ENCODE measurements at regions not wholly inside any gene's neighbourhood (a gene's known extent, or its start where the extent isn't known, plus 50 kb on each side); places are given as distances from the start of the nearest gene placed in this dataset.
A peak's percentile ranks its signal among the peaks of the same experiment; 100 is the strongest.

DNA sequence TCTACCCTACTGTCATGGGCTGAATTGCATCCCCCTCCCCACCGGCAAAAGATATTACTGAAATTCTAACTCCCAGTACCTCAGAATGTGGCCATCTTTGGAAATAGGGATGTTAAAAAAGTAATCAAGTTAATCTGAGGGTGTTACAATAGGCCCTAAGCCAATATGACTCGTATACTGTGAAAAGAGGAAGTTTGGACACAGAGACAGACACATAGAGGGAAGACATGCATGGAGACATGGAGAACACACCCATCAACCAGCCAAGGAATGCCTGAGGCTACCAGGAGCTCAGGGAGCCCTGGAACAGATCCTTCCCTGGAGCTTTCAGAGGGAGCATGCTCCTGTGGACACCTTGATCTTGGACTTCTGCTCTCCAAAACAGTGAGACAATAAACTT lies 138.2 kb upstream of the ADO start:
- DNase-seq (ENCODE audit: low spot score in 2 of 2) (no peak), ATAC-seq (replicated peaks; ENCODE audit: extremely low read depth, poor library complexity, severe bottlenecking) (no peak)
- H3K9me3 Mint-ChIP-seq, result no peaks in the 10 kb centered on the region
- H3K4me3 Mint-ChIP-seq, result no peak overlapping the region
- no peaks in the 10 kb centered on the region for H3K27me3 Mint-ChIP-seq
- no peak overlapping the region for H3K27ac Mint-ChIP-seq (ENCODE audit: low read depth)
- peaks cover 37% of the 10 kb centered on the region for H3K4me1 Mint-ChIP-seq
- no peaks in the 10 kb centered on the region for H3K36me3 Mint-ChIP-seq (ENCODE audit: insufficient read depth)

DNA sequence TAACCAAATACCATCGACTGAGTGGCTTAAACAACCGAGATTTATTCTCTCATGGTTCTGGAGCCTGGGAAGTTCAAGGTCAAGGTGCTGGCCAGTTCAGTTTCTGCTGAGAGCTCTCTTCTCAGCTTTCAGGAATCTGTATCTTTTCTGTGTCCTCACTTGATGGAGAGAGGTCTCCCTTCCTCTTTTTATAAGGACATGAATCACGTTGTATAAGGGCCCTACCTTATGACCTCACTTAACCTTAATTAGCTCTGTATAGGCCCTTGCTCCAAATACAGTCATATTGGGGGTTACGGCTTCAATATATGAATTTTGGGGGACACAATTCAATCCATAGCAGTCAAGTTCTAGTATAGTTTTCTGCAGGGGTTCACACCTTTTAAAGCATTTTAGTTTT lies 135.2 kb upstream of the ADO start:
- peak overlapping the region; percentile 85 for H3K27ac Mint-ChIP-seq (ENCODE audit: low read depth)
- no peak for ATAC-seq (replicated peaks; ENCODE audit: extremely low read depth, poor library complexity, severe bottlenecking)
- peaks cover 41% of the 10 kb centered on the region for H3K4me1 Mint-ChIP-seq
- H3K36me3 Mint-ChIP-seq (ENCODE audit: insufficient read depth), result no peaks in the 10 kb centered on the region
- H3K4me3 Mint-ChIP-seq, result no peak overlapping the region
- no peak for DNase-seq (ENCODE audit: low spot score in 2 of 2)
- no peaks in the 10 kb centered on the region for H3K27me3 Mint-ChIP-seq
- no peaks in the 10 kb centered on the region for H3K9me3 Mint-ChIP-seq

DNA sequence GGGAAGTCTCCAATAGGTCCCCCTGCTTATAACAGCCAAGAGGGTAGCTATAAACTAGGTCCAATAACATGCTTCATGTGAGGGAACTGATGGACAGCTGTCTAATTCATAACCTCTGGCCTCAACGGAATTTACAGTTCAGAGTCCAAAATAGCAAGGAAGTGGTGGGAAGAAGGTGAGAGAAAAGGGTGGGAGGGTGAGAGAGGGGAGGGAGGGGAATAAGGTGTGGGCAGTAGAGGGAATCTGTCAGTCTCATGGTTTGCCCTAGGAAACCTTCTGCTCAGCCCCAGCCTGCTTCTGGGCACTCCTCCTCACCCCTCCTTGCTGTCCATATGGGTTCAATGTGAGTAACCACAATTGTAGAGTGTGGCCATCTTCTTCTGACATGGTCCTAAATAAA lies 133.4 kb upstream of the ADO start:
- H3K4me1 Mint-ChIP-seq, result peaks cover 41% of the 10 kb centered on the region
- no peak overlapping the region for H3K4me3 Mint-ChIP-seq
- no peaks in the 10 kb centered on the region for H3K27me3 Mint-ChIP-seq
- H3K27ac Mint-ChIP-seq (ENCODE audit: low read depth), result no peak overlapping the region
- H3K9me3 Mint-ChIP-seq, result no peaks in the 10 kb centered on the region
- H3K36me3 Mint-ChIP-seq (ENCODE audit: insufficient read depth), result no peaks in the 10 kb centered on the region
- ATAC-seq (replicated peaks; ENCODE audit: extremely low read depth, poor library complexity, severe bottlenecking) (no peak), DNase-seq (ENCODE audit: low spot score in 2 of 2) (no peak)

DNA sequence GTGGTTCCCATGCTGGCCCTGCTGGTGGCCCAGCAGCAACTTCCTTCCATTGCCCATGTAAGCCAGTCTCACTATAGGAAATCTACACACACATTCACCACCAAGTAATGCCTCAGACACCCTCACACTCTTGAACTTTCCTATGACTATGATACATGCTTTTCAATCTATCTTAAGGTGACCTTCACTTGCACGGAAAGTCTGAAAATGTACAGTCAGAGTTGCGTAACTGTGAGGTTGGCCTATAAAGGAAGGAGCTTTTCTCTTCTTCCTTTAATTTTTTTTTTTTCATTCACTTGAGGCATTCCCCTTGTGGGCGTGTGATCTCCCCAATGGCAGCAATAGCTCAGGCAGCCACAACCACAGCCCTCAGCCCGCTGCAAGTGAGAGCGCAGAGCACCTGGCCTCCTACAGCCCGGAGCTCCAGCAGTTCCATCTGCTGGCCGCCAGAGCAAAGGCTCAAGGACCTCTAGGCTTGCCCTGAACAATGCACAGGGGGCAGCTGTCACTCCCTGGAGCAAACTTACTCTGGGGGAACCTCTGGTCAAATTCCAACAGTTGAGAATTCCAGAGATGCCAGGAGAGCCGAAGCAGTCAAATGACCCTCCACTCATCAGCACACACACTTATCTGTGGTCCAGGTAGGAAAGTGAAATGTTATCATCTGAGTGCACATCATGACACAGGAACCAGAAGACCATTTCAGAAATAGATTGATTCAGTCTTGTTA lies 123.1 kb upstream of the ADO start:
- peaks cover 6% of the 10 kb centered on the region for H3K36me3 Mint-ChIP-seq (ENCODE audit: insufficient read depth)
- DNase-seq (ENCODE audit: low spot score in 2 of 2), result peak in 1 of 2 donors; percentile 49
- H3K27me3 Mint-ChIP-seq, result no peaks in the 10 kb centered on the region
- no peaks in the 10 kb centered on the region for H3K9me3 Mint-ChIP-seq
- H3K27ac Mint-ChIP-seq (ENCODE audit: low read depth), result no peak overlapping the region
- H3K4me1 Mint-ChIP-seq, result peaks cover 23% of the 10 kb centered on the region
- H3K4me3 Mint-ChIP-seq, result peak overlapping the region; percentile 4
- ATAC-seq (replicated peaks; ENCODE audit: extremely low read depth, poor library complexity, severe bottlenecking), result peak; percentile 96

- no peak for ATAC-seq (replicated peaks; ENCODE audit: extremely low read depth, poor library complexity, severe bottlenecking)
Observed at GRCh38 chr10:62684911-62685310, 119.6 kb upstream of the ADO start.

GRCh38 chr10:62687230-62687748 lies 117.2 kb upstream of the ADO start:
- H3K36me3 Mint-ChIP-seq (ENCODE audit: insufficient read depth), result peaks cover 3% of the 10 kb centered on the region
- no peak overlapping the region for H3K4me3 Mint-ChIP-seq
- no peaks in the 10 kb centered on the region for H3K9me3 Mint-ChIP-seq
- no peak for DNase-seq (ENCODE audit: low spot score in 2 of 2)
- no peaks in the 10 kb centered on the region for H3K27me3 Mint-ChIP-seq
- H3K27ac Mint-ChIP-seq (ENCODE audit: low read depth), result peak overlapping the region; percentile 44
- no peak for ATAC-seq (replicated peaks; ENCODE audit: extremely low read depth, poor library complexity, severe bottlenecking)
- peaks cover 36% of the 10 kb centered on the region for H3K4me1 Mint-ChIP-seq

More at GRCh38 chr10:62684911-62685310, 119.6 kb upstream of the ADO start:
- no peak for DNase-seq (ENCODE audit: low spot score in 2 of 2)
- peaks cover 9% of the 10 kb centered on the region for H3K36me3 Mint-ChIP-seq (ENCODE audit: insufficient read depth)
- H3K4me3 Mint-ChIP-seq, result no peak overlapping the region
- H3K27me3 Mint-ChIP-seq, result no peaks in the 10 kb centered on the region
- no peaks in the 10 kb centered on the region for H3K9me3 Mint-ChIP-seq
- H3K27ac Mint-ChIP-seq (ENCODE audit: low read depth), result no peak overlapping the region
- peaks cover 31% of the 10 kb centered on the region for H3K4me1 Mint-ChIP-seq

GRCh38 chr10:62688971-62689700 lies 115.4 kb upstream of the ADO start:
- Mint-ChIP-seq H3K4me3 (peak overlapping the region; percentile 74), H3K9me3 (no peaks in the 10 kb centered on the region), H3K27ac (ENCODE audit: low read depth) (peak overlapping the region; percentile 94), H3K27me3 (no peaks in the 10 kb centered on the region), H3K4me1 (peaks cover 46% of the 10 kb centered on the region), H3K36me3 (ENCODE audit: insufficient read depth) (peaks cover 3% of the 10 kb centered on the region)
- ATAC-seq (replicated peaks; ENCODE audit: extremely low read depth, poor library complexity, severe bottlenecking) (no peak), DNase-seq (ENCODE audit: low spot score in 2 of 2) (no peak)

DNA sequence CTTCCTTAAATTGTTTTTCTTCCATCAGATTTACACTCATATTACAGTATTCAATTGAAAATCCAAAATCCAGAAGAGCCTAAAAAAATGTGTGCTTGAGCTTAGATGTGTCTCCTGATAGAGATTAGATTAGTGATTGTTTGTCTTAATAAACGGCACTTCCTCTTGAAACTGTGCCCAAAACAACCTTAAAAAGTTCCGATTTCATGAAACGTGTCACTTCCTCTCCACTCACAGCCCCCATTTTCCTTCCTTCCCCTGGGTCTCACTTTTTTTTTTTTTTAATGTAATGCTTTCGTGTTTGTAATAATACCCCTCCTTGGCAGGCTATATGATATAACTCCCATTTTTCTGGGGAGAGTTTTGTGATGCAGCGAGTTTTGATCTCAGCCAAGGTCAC lies 114.8 kb upstream of the ADO start:
- ATAC-seq (replicated peaks; ENCODE audit: extremely low read depth, poor library complexity, severe bottlenecking) (peak; percentile 63), DNase-seq (ENCODE audit: low spot score in 2 of 2) (no peak)
- Mint-ChIP-seq H3K36me3 (ENCODE audit: insufficient read depth) (peaks cover 5% of the 10 kb centered on the region), H3K4me3 (peak overlapping the region; percentile 74), H3K27ac (ENCODE audit: low read depth) (peak overlapping the region; percentile 94), H3K9me3 (no peaks in the 10 kb centered on the region), H3K4me1 (peaks cover 52% of the 10 kb centered on the region), H3K27me3 (no peaks in the 10 kb centered on the region)

GRCh38 chr10:62690703-62691102 lies 113.8 kb upstream of the ADO start:
- no peak for DNase-seq (ENCODE audit: low spot score in 2 of 2)
- H3K9me3 Mint-ChIP-seq, result no peaks in the 10 kb centered on the region
- H3K36me3 Mint-ChIP-seq (ENCODE audit: insufficient read depth), result peaks cover 6% of the 10 kb centered on the region
- peak overlapping the region; percentile 94 for H3K27ac Mint-ChIP-seq (ENCODE audit: low read depth)
- H3K4me1 Mint-ChIP-seq, result peaks cover 59% of the 10 kb centered on the region
- peak; percentile 52 for ATAC-seq (replicated peaks; ENCODE audit: extremely low read depth, poor library complexity, severe bottlenecking)
- peak overlapping the region; percentile 74 for H3K4me3 Mint-ChIP-seq
- no peaks in the 10 kb centered on the region for H3K27me3 Mint-ChIP-seq

- peak overlapping the region; percentile 94 for H3K27ac Mint-ChIP-seq (ENCODE audit: low read depth)
- H3K9me3 Mint-ChIP-seq, result no peaks in the 10 kb centered on the region
- peak overlapping the region; percentile 30 for H3K4me3 Mint-ChIP-seq
- ATAC-seq (replicated peaks; ENCODE audit: extremely low read depth, poor library complexity, severe bottlenecking) (no peak), DNase-seq (ENCODE audit: low spot score in 2 of 2) (no peak)
- H3K36me3 Mint-ChIP-seq (ENCODE audit: insufficient read depth), result peaks cover 6% of the 10 kb centered on the region
- H3K27me3 Mint-ChIP-seq, result no peaks in the 10 kb centered on the region
- peaks cover 63% of the 10 kb centered on the region for H3K4me1 Mint-ChIP-seq
Observed at GRCh38 chr10:62691336-62691735, 113.2 kb upstream of the ADO start.

DNA sequence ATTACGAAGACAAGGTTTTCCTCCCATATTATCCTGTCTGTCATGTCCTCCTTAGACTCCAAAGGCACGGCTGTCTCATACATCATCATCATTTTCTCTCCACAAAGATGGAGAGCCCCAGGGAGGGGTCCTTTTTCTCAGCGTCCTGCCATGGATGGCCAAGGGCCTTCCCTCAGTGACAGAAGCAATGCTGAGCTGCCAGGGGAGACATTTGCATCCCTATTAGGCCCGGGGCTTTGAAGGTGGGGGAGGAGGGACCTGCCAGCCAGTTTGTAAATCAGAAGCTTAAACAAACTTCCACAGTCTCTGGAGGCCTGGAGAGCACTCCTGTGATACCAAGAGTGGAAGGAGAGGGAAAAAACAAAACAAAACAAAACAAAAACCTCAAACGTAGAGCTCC lies 112.4 kb upstream of the ADO start:
- Mint-ChIP-seq H3K4me3 (peak overlapping the region; percentile 30), H3K9me3 (no peaks in the 10 kb centered on the region), H3K4me1 (peaks cover 70% of the 10 kb centered on the region), H3K27ac (ENCODE audit: low read depth) (peak overlapping the region; percentile 94), H3K27me3 (no peaks in the 10 kb centered on the region), H3K36me3 (ENCODE audit: insufficient read depth) (peaks cover 6% of the 10 kb centered on the region)
- DNase-seq (ENCODE audit: low spot score in 2 of 2) (no peak), ATAC-seq (replicated peaks; ENCODE audit: extremely low read depth, poor library complexity, severe bottlenecking) (no peak)

DNA sequence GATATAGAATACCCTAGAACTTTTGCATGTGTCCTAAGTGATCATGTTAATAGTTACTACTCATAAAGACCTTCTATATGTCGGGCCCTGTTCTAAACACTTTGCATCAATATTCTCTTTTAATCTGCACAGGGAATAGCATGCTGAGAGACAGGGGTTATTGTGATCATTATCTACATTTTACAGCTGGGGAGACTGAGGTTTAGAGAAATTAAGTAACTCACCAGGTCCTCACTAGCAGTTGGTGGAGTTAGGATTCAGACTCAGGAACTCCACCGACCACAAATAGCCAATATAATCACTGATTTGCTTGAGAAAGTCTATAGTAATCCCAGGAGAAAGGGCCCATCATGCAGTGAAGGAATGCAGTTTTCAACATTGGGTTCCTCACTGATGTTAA lies 111.2 kb upstream of the ADO start:
- Mint-ChIP-seq H3K27me3 (no peaks in the 10 kb centered on the region), H3K9me3 (no peaks in the 10 kb centered on the region), H3K4me3 (no peak overlapping the region), H3K36me3 (ENCODE audit: insufficient read depth) (peaks cover 6% of the 10 kb centered on the region), H3K4me1 (peaks cover 70% of the 10 kb centered on the region), H3K27ac (ENCODE audit: low read depth) (peak overlapping the region; percentile 94)
- no peak for DNase-seq (ENCODE audit: low spot score in 2 of 2)
- ATAC-seq (replicated peaks; ENCODE audit: extremely low read depth, poor library complexity, severe bottlenecking), result no peak
